K562 (cell line): ENCODE measurements at regions not wholly inside any gene's neighbourhood (a gene's known extent, or its start where the extent isn't known, plus 50 kb on each side); places are given as distances from the start of the nearest gene placed in this dataset.

Experiments used
- ATAC-seq: fragments of 200-7000 bp; cut with Tn5 transposase; 3 replicates; pipeline ENCODE4 v1.9.1; 2020; ENCODE audit warnings: moderate library complexity
- BruUV-seq: library from RNA; stranded (reverse); fragments of 400-500 nt; replicated peaks from 2 replicates; lab custom pipeline; 2021; lab: Mats Ljungman, UMichigan
- CTCF ChIA-PET: fragments of 300-600 bp; formaldehyde crosslinking; extraction: SDS; loops from one replicate; lab custom pipeline; 2021; ENCODE audit warnings: low intra/inter-chr PET ratio; lab: Yijun Ruan, JAX
- POLR2A ChIA-PET: fragments of 300-600, 350-650 bp; sonication (Branson Sonifier 250); formaldehyde crosslinking; extraction: SDS; loops from one replicate; lab custom pipeline; 2021; ENCODE audit warnings: antibody characterized with exemption, inconsistent platforms; lab: Yijun Ruan, JAX
- DNase-seq, 4 experiments: peaks; one replicate each; pipeline versions ENCODE4 v3.0.0 to v3.0.0-alpha.2; 2011 to 2018; ENCODE audit warnings: low spot score in 3 of 4, mixed read lengths in 3 of 4; ENCODE audit errors: extremely low read depth in 1 of 4
- FAIRE-seq: peaks from 2 replicates; lab custom pipeline; 2011; peaks lifted over from hg19 to GRCh38; lab: Jason Lieb, UNC
- H2AFZ ChIP-seq: 2 replicates; pipeline ENCODE4 v1.6.0; 2011; ENCODE audit warnings: low read depth, low read length, control low read depth, inconsistent platforms
- H3K27ac ChIP-seq: fragments of 200-600 bp; 3 replicates; pipeline ENCODE4 v1.8.0; 2011; ENCODE audit warnings: low read depth, mild to moderate bottlenecking, control low read depth, inconsistent platforms, low read length, moderate library complexity, mixed read lengths; ENCODE audit errors: extremely low read depth
- H3K27me3 ChIP-seq, 2 experiments: fragments of 300-600 bp in 1 of 2; 2 replicates in 1 of 2; 3 replicates in 1 of 2; pipeline versions ENCODE4 v1.6.0 to v1.8.0; 2011; ENCODE audit warnings: inconsistent platforms in 2 of 2, low read length in 2 of 2, mild to moderate bottlenecking in 1 of 2, mixed read lengths in 1 of 2, moderate library complexity in 1 of 2; ENCODE audit not compliant: control insufficient read depth in 2 of 2, insufficient read depth in 2 of 2
- H3K36me3 ChIP-seq: fragments of 300-600 bp; 3 replicates; pipeline ENCODE4 v1.8.0; 2011; ENCODE audit warnings: mild to moderate bottlenecking, low read length, inconsistent platforms; ENCODE audit not compliant: control insufficient read depth, insufficient read depth
- H3K4me1 ChIP-seq, 2 experiments: fragments of 200-600 bp in 1 of 2; replicated peaks in 1 of 2; 2 replicates in 1 of 2; 3 replicates in 1 of 2; pipeline versions ENCODE4 v1.5.1 to v1.8.0; 2011; ENCODE audit warnings: inconsistent platforms in 2 of 2, low read length in 2 of 2, mild to moderate bottlenecking in 1 of 2, mixed read lengths in 1 of 2, moderate library complexity in 1 of 2; ENCODE audit not compliant: control insufficient read depth in 2 of 2, insufficient read depth in 2 of 2
- H3K4me2 ChIP-seq: 2 replicates; pipeline ENCODE4 v1.6.1; 2011; ENCODE audit warnings: low read length, control low read depth, inconsistent platforms, mixed read lengths; ENCODE audit not compliant: insufficient read depth
- H3K4me3 ChIP-seq: fragments of 200-600 bp; sonication (generic), shearing (Covaris generic); 2 replicates; pipeline ENCODE4 v1.5.1; 2016; ENCODE audit warnings: control low read depth, inconsistent platforms
- H3K79me2 ChIP-seq: fragments of 200-600 bp; 3 replicates; pipeline ENCODE4 v1.8.0; 2011; ENCODE audit warnings: low read length, inconsistent platforms; ENCODE audit not compliant: control insufficient read depth, insufficient read depth
- H3K9ac ChIP-seq, 2 experiments: 2 replicates each; pipeline versions ENCODE4 v1.6.0 to v1.6.1; 2011; ENCODE audit warnings: low read depth in 2 of 2, low read length in 2 of 2, control low read depth in 1 of 2, inconsistent platforms in 1 of 2, mild to moderate bottlenecking in 1 of 2, mixed read lengths in 1 of 2; ENCODE audit not compliant: insufficient read depth in 1 of 2
- H3K9me1 ChIP-seq: one replicate; pipeline ENCODE4 v1.6.0; 2011; ENCODE audit warnings: inconsistent platforms, mild to moderate bottlenecking, low read length, moderate library complexity; ENCODE audit not compliant: control insufficient read depth, insufficient read depth
- H3K9me3 ChIP-seq: replicated peaks from 2 replicates; pipeline ENCODE4 v1.5.1; 2011; ENCODE audit warnings: low read depth, low read length, inconsistent platforms; ENCODE audit not compliant: control insufficient read depth, insufficient read depth
- H4K20me1 ChIP-seq: replicated peaks from 2 replicates; pipeline ENCODE4 v1.6.1; 2011; ENCODE audit warnings: low read length, inconsistent platforms, mixed read lengths; ENCODE audit not compliant: control insufficient read depth, insufficient read depth
- CEBPB ChIP-seq: fragments of 450-650 bp; IDR thresholded peaks from 2 replicates; pipeline ENCODE4 v1.6.1; 2016; ENCODE audit warnings: missing genetic modification characterization, missing compliant biosample characterization
- CEBPG ChIP-seq, 3 experiments: fragments of 200-800 bp in 1 of 3; sonication (Bioruptor generic) in 1 of 3; sonication (generic) in 1 of 3; formaldehyde crosslinking in 1 of 3; IDR thresholded peaks in 2 of 3; conservative IDR thresholded peaks in 1 of 3; 2 replicates each; pipeline versions ENCODE4 v1.6.1 to v1.8.0; 2016 to 2022; ENCODE audit warnings: missing compliant biosample characterization in 2 of 3, missing genetic modification characterization in 2 of 3, mild to moderate bottlenecking in 1 of 3, missing genetic modification reagents in 1 of 3
- ETV5 ChIP-seq: sonication (generic); formaldehyde crosslinking; IDR thresholded peaks from 2 replicates; pipeline ENCODE4 v1.4.0; 2020; ENCODE audit warnings: low read depth, mild to moderate bottlenecking, missing genetic modification reagents
- NRF1 ChIP-seq, 2 experiments: fragments of 450-650 bp; IDR thresholded peaks in 1 of 2; conservative IDR thresholded peaks in 1 of 2; 2 replicates each; pipeline ENCODE4 v1.6.1; 2014; ENCODE audit warnings: mild to moderate bottlenecking in 2 of 2
- TEAD4 ChIP-seq, 2 experiments: sonication (generic) in 1 of 2; formaldehyde crosslinking in 1 of 2; IDR thresholded peaks; 2 replicates each; pipeline versions ENCODE4 v1.6.1 to v1.8.0; 2012 to 2022; ENCODE audit warnings: borderline replicate concordance in 1 of 2, inconsistent platforms in 1 of 2, low read length in 1 of 2, mild to moderate bottlenecking in 1 of 2, missing genetic modification reagents in 1 of 2
- XRCC5 ChIP-seq: fragments of 200-400 bp; formaldehyde crosslinking; IDR thresholded peaks from 2 replicates; pipeline ENCODE4 v1.6.1; 2017; ENCODE audit warnings: low read depth, mild to moderate bottlenecking, low read length
- ZNF785 ChIP-seq: fragments of 250-450 bp; sonication (Bioruptor Pico); IDR thresholded peaks from 2 replicates; pipeline ENCODE4 v1.4.0; 2020; ENCODE audit warnings: mild to moderate bottlenecking
- WGBS: fragments of 100-300 bp; shearing (Covaris generic); methylation state at CpG from one replicate; pipeline ENCODE4 v1.1.6; 2016; ENCODE audit warnings: low coverage, mixed read lengths; ENCODE audit not compliant: insufficient coverage; ENCODE audit errors: missing lambda C conversion rate; 5-methylcytosine and 5-hydroxymethylcytosine counted together
- in situ Hi-C: fragments of 300-500 bp; cut with MboI; formaldehyde crosslinking; loops from 4 replicates; pipeline ENCODE4 v1.15.0; 2018; ENCODE audit warnings: inconsistent platforms, mixed read lengths
- intact Hi-C: fragments of 100-400 bp; cut with micrococcal nuclease; formaldehyde crosslinking; loops from 2 replicates; pipeline ENCODE4 v1.14.2; 2022

- intact Hi-C loops = no loop called here
- TF ChIP-seq CEBPB (tag) (peak; percentile 62), NRF1 (conservative IDR thresholded peaks at IDR 0.05 in 1 of 2, IDR thresholded peaks at IDR 0.05 in 1 of 2) (no peak), CEBPG (CRISPR knock-in tag; IDR thresholded peaks at IDR 0.05) (no peak), CEBPG (tag; conservative IDR thresholded peaks at IDR 0.05 in 1 of 2, IDR thresholded peaks at IDR 0.05 in 1 of 2) (peak; percentile 27 to 66; a peak in 2 of 4 replicates)
- TF ChIP-seq, all 486 proteins: peak for 2
- 0% methylated on average over 1 of the region's 1 CpG for WGBS
- no peak overlapping the region for H3K4me2 ChIP-seq
- no peaks in the 10 kb centered on the region for H3K36me3 ChIP-seq
- H3K9me3 ChIP-seq = no peaks in the 10 kb centered on the region
- peaks cover 6 to 11% of the 10 kb centered on the region in 2 experiments; a peak in 4 of 5 replicates for H3K27me3 ChIP-seq
- H3K27ac ChIP-seq = no peak overlapping the region
- no peaks in the 10 kb centered on the region for H4K20me1 ChIP-seq
- DNase-seq (no peak), ATAC-seq (no peak), FAIRE-seq (no peak)
- CTCF ChIA-PET = no interaction called here
- H3K9ac ChIP-seq = no peak overlapping the region
- no peaks in the 10 kb centered on the region for H3K79me2 ChIP-seq
- H3K4me1 ChIP-seq = no peaks in the 10 kb centered on the region; a peak in 2 of 5 replicates
- no peak overlapping the region for H2AFZ ChIP-seq
- no TSS peak for BruUV-seq
- POLR2A ChIA-PET = interaction anchor here (0.7 kb wide), 1 partner anchor 9 kb away, joined by 5 read pairs; no protein-coding TSS in a partner anchor
- H3K4me3 ChIP-seq = no peak overlapping the region
- no peaks in the 10 kb centered on the region for H3K9me1 ChIP-seq
- in situ Hi-C loops = no loop called here
Measured at GRCh38 chr6:137745321-137745720, 121.7 kb upstream of the TNFAIP3 start.

- CTCF ChIA-PET = no interaction called here
- no peak overlapping the region for H3K27ac ChIP-seq
- intact Hi-C loops (no loop called here), in situ Hi-C loops (no loop called here)
- ATAC-seq (no peak), DNase-seq (no peak), FAIRE-seq (no peak)
- no peak overlapping the region for H2AFZ ChIP-seq
- WGBS = 51% methylated on average over 2 of the region's 2 CpGs
- POLR2A ChIA-PET = interaction anchor here (1.0 kb wide), 1 partner anchor 15 kb away, joined by 3 read pairs; no protein-coding TSS in a partner anchor
- BruUV-seq = no TSS peak
- H3K9me3 ChIP-seq = no peaks in the 10 kb centered on the region
- no peaks in the 10 kb centered on the region for H3K9me1 ChIP-seq
- peaks cover 6% of the 10 kb centered on the region in 2 experiments; a peak in 3 of 5 replicates for H3K27me3 ChIP-seq
- no peak overlapping the region for H3K9ac ChIP-seq
- no peaks in the 10 kb centered on the region; a peak in 2 of 5 replicates for H3K4me1 ChIP-seq
- no peak overlapping the region for H3K4me2 ChIP-seq
- no peaks in the 10 kb centered on the region for H3K79me2 ChIP-seq
- no peaks in the 10 kb centered on the region for H3K36me3 ChIP-seq
- no peak overlapping the region for H3K4me3 ChIP-seq
- no peaks in the 10 kb centered on the region for H4K20me1 ChIP-seq
- TF ChIP-seq ETV5 (CRISPR knock-in tag) (no peak), TEAD4 (IDR thresholded peaks at IDR 0.05; ENCODE audit: low read length) (no peak), TEAD4 (CRISPR knock-in tag; IDR thresholded peaks at IDR 0.05; ENCODE audit: borderline replicate concordance) (no peak), XRCC5 (no peak), ZNF785 (CRISPR knock-in tag) (no peak)
Measured at GRCh38 chr6:137746264-137746663, 120.8 kb upstream of the TNFAIP3 start.
